ENCODE measurements at regions not wholly inside any gene's neighbourhood (a gene's known extent, or its start where the extent isn't known, plus 50 kb on each side); places are given as distances from the start of the nearest gene placed in this dataset.

GRCh38 chr12:93273834-93274564 lies 103.7 kb upstream of the NUDT4 start:
- DNase-seq (ENCODE audit: low read depth, low spot score), result no peak
- peaks cover 12% of the 10 kb centered on the region for H3K4me1 Mint-ChIP-seq
- no peak for TF ChIP-seq CTCF (conservative IDR thresholded peaks at IDR 0.05)
- H3K4me3 Mint-ChIP-seq, result no peak overlapping the region
- H3K27me3 Mint-ChIP-seq (ENCODE audit: low read depth), result no peaks in the 10 kb centered on the region
- H3K27ac Mint-ChIP-seq (ENCODE audit: unreplicated experiment), result peak overlapping the region; percentile 75
- H3K9me3 Mint-ChIP-seq, result no peaks in the 10 kb centered on the region
- H3K36me3 Mint-ChIP-seq (ENCODE audit: low read depth), result no peaks in the 10 kb centered on the region

- no peaks in the 10 kb centered on the region for H3K36me3 Mint-ChIP-seq (ENCODE audit: low read depth)
- no peak for TF ChIP-seq CTCF (conservative IDR thresholded peaks at IDR 0.05)
- no peaks in the 10 kb centered on the region for H3K9me3 Mint-ChIP-seq
- H3K27ac Mint-ChIP-seq (ENCODE audit: unreplicated experiment), result no peak overlapping the region
- no peak overlapping the region for H3K4me3 Mint-ChIP-seq
- H3K27me3 Mint-ChIP-seq (ENCODE audit: low read depth), result no peaks in the 10 kb centered on the region
- peaks cover 17% of the 10 kb centered on the region for H3K4me1 Mint-ChIP-seq
- no peak for DNase-seq (ENCODE audit: low read depth, low spot score)
These were observed 102.8 kb upstream of the NUDT4 start for GRCh38 chr12:93274937-93275336.

GRCh38 chr12:93275589-93275988 lies 102.1 kb upstream of the NUDT4 start:
- H3K27me3 Mint-ChIP-seq (ENCODE audit: low read depth), result no peaks in the 10 kb centered on the region
- no peak for TF ChIP-seq CTCF (conservative IDR thresholded peaks at IDR 0.05)
- H3K27ac Mint-ChIP-seq (ENCODE audit: unreplicated experiment), result peak overlapping the region; percentile 10
- H3K4me3 Mint-ChIP-seq, result no peak overlapping the region
- no peaks in the 10 kb centered on the region for H3K36me3 Mint-ChIP-seq (ENCODE audit: low read depth)
- DNase-seq (ENCODE audit: low read depth, low spot score), result no peak
- no peaks in the 10 kb centered on the region for H3K9me3 Mint-ChIP-seq
- H3K4me1 Mint-ChIP-seq, result peaks cover 23% of the 10 kb centered on the region

GRCh38 chr12:93279565-93280412 lies 97.9 kb upstream of the NUDT4 start:
- peak overlapping the region; percentile 16 for H3K27ac Mint-ChIP-seq (ENCODE audit: unreplicated experiment)
- no peak overlapping the region for H3K4me3 Mint-ChIP-seq
- H3K36me3 Mint-ChIP-seq (ENCODE audit: low read depth), result no peaks in the 10 kb centered on the region
- DNase-seq (ENCODE audit: low read depth, low spot score), result no peak
- no peaks in the 10 kb centered on the region for H3K27me3 Mint-ChIP-seq (ENCODE audit: low read depth)
- H3K4me1 Mint-ChIP-seq, result peaks cover 11% of the 10 kb centered on the region
- H3K9me3 Mint-ChIP-seq, result peaks cover 2% of the 10 kb centered on the region
- TF ChIP-seq CTCF (conservative IDR thresholded peaks at IDR 0.05), result no peak

- TF ChIP-seq CTCF (conservative IDR thresholded peaks at IDR 0.05), result no peak
- H3K27ac Mint-ChIP-seq (ENCODE audit: unreplicated experiment), result no peak overlapping the region
- no peak for DNase-seq (ENCODE audit: low read depth, low spot score)
- H3K4me1 Mint-ChIP-seq, result peaks cover 4% of the 10 kb centered on the region
- peaks cover 2% of the 10 kb centered on the region for H3K36me3 Mint-ChIP-seq (ENCODE audit: low read depth)
- H3K4me3 Mint-ChIP-seq, result no peak overlapping the region
- H3K9me3 Mint-ChIP-seq, result peaks cover 2% of the 10 kb centered on the region
- no peaks in the 10 kb centered on the region for H3K27me3 Mint-ChIP-seq (ENCODE audit: low read depth)
These were observed 90.6 kb upstream of the NUDT4 start for GRCh38 chr12:93287149-93287548.
